ENCODE measurements at regions not wholly inside any gene's neighbourhood (a gene's known extent, or its start where the extent isn't known, plus 50 kb on each side); places are given as distances from the start of the nearest gene placed in this dataset.
A peak's percentile ranks its signal among the peaks of the same experiment; 100 is the strongest.

- DNase-seq: no peak
- no peak overlapping the region for H3K4me3 ChIP-seq (ENCODE audit: insufficient read depth, low read depth, low read length)
- no peaks in the 10 kb centered on the region for H3K27me3 ChIP-seq (ENCODE audit: control insufficient read depth, insufficient read depth, low read length)
- no peaks in the 10 kb centered on the region for H3K36me3 ChIP-seq (replicated peaks; ENCODE audit: control insufficient read depth, insufficient read depth, low read length)
Observed at GRCh38 chr4:20403846-20404245, 152.1 kb downstream of the SLIT2 start.

DNA sequence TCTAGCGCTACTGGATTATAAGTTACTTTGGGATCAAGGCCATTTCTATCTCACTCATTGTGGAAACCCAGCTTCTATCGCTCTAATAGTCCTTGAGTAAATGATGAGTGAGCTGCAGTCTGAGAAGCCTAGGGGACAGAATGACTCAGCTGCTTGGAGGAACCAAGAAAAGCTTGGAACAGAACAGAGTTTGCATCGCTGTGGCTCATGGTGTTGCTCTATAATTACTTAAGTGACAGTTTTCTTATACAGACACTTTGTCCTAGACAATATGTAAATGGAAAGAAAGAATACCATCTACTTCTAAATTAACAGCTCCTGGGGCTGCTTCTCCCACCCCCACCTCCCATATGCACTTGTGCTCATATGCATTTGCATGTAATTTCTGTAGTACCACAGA, 156.9 kb downstream of the SLIT2 start:
- H3K4me3 ChIP-seq (ENCODE audit: insufficient read depth, low read depth, low read length): no peak overlapping the region
- no peaks in the 10 kb centered on the region for H3K36me3 ChIP-seq (replicated peaks; ENCODE audit: control insufficient read depth, insufficient read depth, low read length)
- no peak for DNase-seq
- H3K27me3 ChIP-seq (ENCODE audit: control insufficient read depth, insufficient read depth, low read length): no peaks in the 10 kb centered on the region

GRCh38 chr4:20412072-20412471, 160.4 kb downstream of the SLIT2 start:
- DNase-seq: no peak
- Histone ChIP-seq H3K27me3 (ENCODE audit: control insufficient read depth, insufficient read depth, low read length) (no peaks in the 10 kb centered on the region), H3K4me3 (ENCODE audit: insufficient read depth, low read depth, low read length) (no peak overlapping the region), H3K36me3 (replicated peaks; ENCODE audit: control insufficient read depth, insufficient read depth, low read length) (no peaks in the 10 kb centered on the region)

- no peaks in the 10 kb centered on the region for H3K27me3 ChIP-seq (ENCODE audit: control insufficient read depth, insufficient read depth, low read length)
- H3K36me3 ChIP-seq (replicated peaks; ENCODE audit: control insufficient read depth, insufficient read depth, low read length): no peaks in the 10 kb centered on the region
- DNase-seq: no peak
- no peak overlapping the region for H3K4me3 ChIP-seq (ENCODE audit: insufficient read depth, low read depth, low read length)
Observed at GRCh38 chr4:20416800-20417199, 165.1 kb downstream of the SLIT2 start.

GRCh38 chr4:20418861-20419451, 167.3 kb downstream of the SLIT2 start:
- H3K27me3 ChIP-seq (ENCODE audit: control insufficient read depth, insufficient read depth, low read length): no peaks in the 10 kb centered on the region
- DNase-seq: no peak
- no peaks in the 10 kb centered on the region for H3K36me3 ChIP-seq (replicated peaks; ENCODE audit: control insufficient read depth, insufficient read depth, low read length)
- H3K4me3 ChIP-seq (ENCODE audit: insufficient read depth, low read depth, low read length): no peak overlapping the region

- Histone ChIP-seq H3K27me3 (ENCODE audit: control insufficient read depth, insufficient read depth, low read length) (no peaks in the 10 kb centered on the region), H3K36me3 (replicated peaks; ENCODE audit: control insufficient read depth, insufficient read depth, low read length) (no peaks in the 10 kb centered on the region), H3K4me3 (ENCODE audit: insufficient read depth, low read depth, low read length) (no peak overlapping the region)
- no peak for DNase-seq
Observed at GRCh38 chr4:20420916-20421602, 169.4 kb downstream of the SLIT2 start.

DNA sequence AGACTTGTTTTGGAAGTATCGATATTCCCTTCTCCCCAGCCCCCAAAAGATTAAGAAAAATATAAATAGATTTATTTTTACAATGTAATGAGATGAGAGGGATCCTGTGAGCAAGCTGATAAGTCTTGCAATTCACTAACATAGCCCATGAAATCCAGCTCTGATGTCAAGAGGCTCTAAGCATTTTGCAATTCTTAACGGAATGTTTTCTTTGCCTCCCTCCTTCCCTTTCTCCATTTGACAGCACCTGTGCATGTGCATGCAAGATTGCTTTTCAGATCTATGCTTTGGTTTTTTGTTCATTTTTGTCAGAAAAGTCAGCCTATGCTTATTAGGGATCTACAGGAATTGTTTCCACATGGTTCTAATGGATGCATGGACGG, 169.9 kb downstream of the SLIT2 start:
- H3K4me3 ChIP-seq (ENCODE audit: insufficient read depth, low read depth, low read length): no peak overlapping the region
- no peaks in the 10 kb centered on the region for H3K36me3 ChIP-seq (replicated peaks; ENCODE audit: control insufficient read depth, insufficient read depth, low read length)
- no peaks in the 10 kb centered on the region for H3K27me3 ChIP-seq (ENCODE audit: control insufficient read depth, insufficient read depth, low read length)
- DNase-seq: no peak

GRCh38 chr4:20422398-20422797, 170.7 kb downstream of the SLIT2 start:
- H3K4me3 ChIP-seq (ENCODE audit: insufficient read depth, low read depth, low read length): no peak overlapping the region
- H3K27me3 ChIP-seq (ENCODE audit: control insufficient read depth, insufficient read depth, low read length): no peaks in the 10 kb centered on the region
- no peaks in the 10 kb centered on the region for H3K36me3 ChIP-seq (replicated peaks; ENCODE audit: control insufficient read depth, insufficient read depth, low read length)
- peak; percentile 19 for DNase-seq

- no peaks in the 10 kb centered on the region for H3K27me3 ChIP-seq (ENCODE audit: control insufficient read depth, insufficient read depth, low read length)
- H3K36me3 ChIP-seq (replicated peaks; ENCODE audit: control insufficient read depth, insufficient read depth, low read length): no peaks in the 10 kb centered on the region
- H3K4me3 ChIP-seq (ENCODE audit: insufficient read depth, low read depth, low read length): no peak overlapping the region
- DNase-seq: no peak
Observed at GRCh38 chr4:20423420-20423819, 171.7 kb downstream of the SLIT2 start.

GRCh38 chr4:20426028-20426427, 174.3 kb downstream of the SLIT2 start:
- no peak for DNase-seq

DNA sequence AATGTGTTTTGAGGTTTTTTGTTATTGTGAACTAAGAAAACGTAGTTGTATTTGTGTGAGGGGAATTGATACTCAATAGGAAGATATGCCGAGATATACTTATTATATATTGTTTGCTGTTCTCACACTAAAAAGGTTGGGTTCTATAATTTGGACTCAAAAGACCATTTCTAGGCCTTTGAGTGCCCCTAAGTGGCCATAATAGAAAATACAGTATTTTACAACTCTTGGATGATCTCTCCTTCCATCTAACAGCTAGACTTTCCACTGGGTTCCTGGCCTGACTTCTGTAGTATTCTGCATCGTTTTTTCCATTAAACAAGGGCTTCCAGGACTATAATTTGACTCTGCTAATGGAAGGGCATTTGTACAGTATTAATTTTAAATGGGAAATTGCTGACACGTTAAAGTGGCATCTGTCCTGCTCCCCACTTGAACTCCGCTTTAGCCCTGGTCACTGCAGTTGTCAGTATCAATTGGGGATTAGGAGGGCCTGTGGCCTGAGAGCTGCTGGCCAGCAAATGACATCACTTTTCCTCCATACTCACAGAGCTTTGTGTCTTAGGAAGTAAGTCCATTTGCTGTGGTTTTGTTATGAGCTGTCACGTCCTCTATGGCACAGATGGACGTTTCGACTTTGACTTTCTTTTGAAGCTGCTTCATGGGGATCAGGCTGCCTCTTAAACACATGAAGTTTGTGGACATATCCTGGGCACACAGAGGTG, 176.9 kb downstream of the SLIT2 start:
- DNase-seq: no peak
- no peaks in the 10 kb centered on the region for H3K27me3 ChIP-seq (ENCODE audit: control insufficient read depth, insufficient read depth, low read length)

More at GRCh38 chr4:20426028-20426427, 174.3 kb downstream of the SLIT2 start:
- no peaks in the 10 kb centered on the region for H3K36me3 ChIP-seq (replicated peaks; ENCODE audit: control insufficient read depth, insufficient read depth, low read length)
- no peaks in the 10 kb centered on the region for H3K27me3 ChIP-seq (ENCODE audit: control insufficient read depth, insufficient read depth, low read length)
- no peak overlapping the region for H3K4me3 ChIP-seq (ENCODE audit: insufficient read depth, low read depth, low read length)

DNA sequence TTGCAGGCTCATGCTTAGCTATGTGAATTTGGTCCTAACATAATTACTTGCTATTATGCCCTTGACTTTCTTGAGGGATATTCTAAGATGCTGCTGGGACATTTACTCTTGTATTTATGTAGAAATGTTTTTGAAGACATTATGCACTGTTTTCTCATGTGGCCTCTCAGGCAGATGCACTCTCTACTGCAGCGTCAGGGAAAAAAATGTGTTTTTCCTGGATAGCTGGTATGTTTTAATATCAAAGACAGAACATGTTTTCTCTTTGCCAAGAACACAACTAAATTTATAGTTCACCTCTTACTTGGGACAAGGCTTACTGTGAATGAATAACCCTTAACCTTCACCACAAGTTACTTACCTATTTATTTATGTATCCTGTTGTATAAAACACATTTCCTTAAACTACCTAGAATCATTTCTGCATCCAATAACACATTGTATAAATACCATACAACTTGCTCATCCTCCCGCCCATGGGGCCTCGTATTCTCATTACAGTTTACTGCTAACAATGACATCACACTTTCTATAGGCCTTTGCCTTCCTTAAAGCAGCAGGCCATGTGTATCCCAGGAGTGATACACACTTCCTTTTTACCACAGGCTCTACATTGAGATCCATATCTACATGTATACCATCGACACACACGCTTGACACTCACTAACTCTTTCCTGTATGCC, 178.7 kb downstream of the SLIT2 start:
- Histone ChIP-seq H3K36me3 (replicated peaks; ENCODE audit: control insufficient read depth, insufficient read depth, low read length) (no peaks in the 10 kb centered on the region), H3K4me3 (ENCODE audit: insufficient read depth, low read depth, low read length) (no peak overlapping the region), H3K27me3 (ENCODE audit: control insufficient read depth, insufficient read depth, low read length) (no peaks in the 10 kb centered on the region)
- DNase-seq: no peak

More for the DNA sequence above, 176.9 kb downstream of the SLIT2 start:
- no peak overlapping the region for H3K4me3 ChIP-seq (ENCODE audit: insufficient read depth, low read depth, low read length)
- H3K36me3 ChIP-seq (replicated peaks; ENCODE audit: control insufficient read depth, insufficient read depth, low read length): no peaks in the 10 kb centered on the region

GRCh38 chr4:20431543-20431951, 179.8 kb downstream of the SLIT2 start:
- Histone ChIP-seq H3K4me3 (ENCODE audit: insufficient read depth, low read depth, low read length) (no peak overlapping the region), H3K27me3 (ENCODE audit: control insufficient read depth, insufficient read depth, low read length) (no peaks in the 10 kb centered on the region), H3K36me3 (replicated peaks; ENCODE audit: control insufficient read depth, insufficient read depth, low read length) (no peaks in the 10 kb centered on the region)
- no peak for DNase-seq

DNA sequence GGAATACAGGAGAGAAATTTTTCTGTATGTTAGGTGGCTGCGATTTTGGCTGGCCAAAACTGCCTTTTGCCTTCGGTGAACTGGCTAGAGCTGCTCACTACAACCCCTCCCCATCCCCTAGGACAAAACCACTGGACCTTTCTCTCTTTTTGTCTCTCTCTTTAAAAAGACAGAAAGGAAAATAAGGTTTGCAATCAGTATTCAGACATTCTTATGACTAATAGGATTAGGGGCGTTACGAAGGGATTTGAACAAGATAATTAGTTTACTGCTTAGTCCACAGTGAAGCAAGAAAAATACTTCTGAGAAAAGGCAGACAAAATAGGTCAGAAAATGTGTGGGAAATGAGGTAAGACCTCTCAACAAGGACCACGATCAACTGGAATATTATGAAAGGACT, 180.4 kb downstream of the SLIT2 start:
- Histone ChIP-seq H3K27me3 (ENCODE audit: control insufficient read depth, insufficient read depth, low read length) (no peaks in the 10 kb centered on the region), H3K4me3 (ENCODE audit: insufficient read depth, low read depth, low read length) (no peak overlapping the region)

More for the DNA sequence above, 180.4 kb downstream of the SLIT2 start:
- H3K36me3 ChIP-seq (replicated peaks; ENCODE audit: control insufficient read depth, insufficient read depth, low read length): no peaks in the 10 kb centered on the region
- DNase-seq: no peak
